Stimulated activated CD4-positive, alpha-beta T cell treated with anti-CD3 and anti-CD28 coated beads, Interleukin-4, amount 100 ng/mL, for 24 hours (primary cell): ENCODE measurements at regions not wholly inside any gene's neighbourhood (a gene's known extent, or its start where the extent isn't known, plus 50 kb on each side); places are given as distances from the start of the nearest gene placed in this dataset.

ENCODE experiments used
- DNase-seq: peaks from one replicate; pipeline ENCODE4 v3.0.0-alpha.2; 2020

DNA sequence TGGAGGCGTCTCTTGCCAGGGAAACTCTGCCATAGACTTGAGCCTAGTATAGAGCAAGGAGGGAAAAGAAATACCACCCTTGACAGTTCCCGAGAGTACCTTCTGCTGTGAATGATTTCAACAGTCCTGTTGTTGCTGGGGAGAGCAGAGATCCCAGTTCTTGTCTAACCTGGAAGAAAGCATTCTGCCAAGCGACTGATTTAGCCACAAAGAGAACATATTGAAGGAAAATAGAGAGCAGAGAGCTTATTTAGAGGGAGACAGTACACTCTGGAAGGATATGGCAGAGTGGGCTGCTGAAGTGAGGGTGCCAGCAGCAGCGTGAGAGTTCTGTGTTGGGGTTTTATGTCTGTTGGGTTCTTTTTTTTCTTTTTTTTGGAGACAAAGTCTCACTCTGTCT, 966.9 kb upstream of the TMEM132C start:
- DNase-seq: no peak

DNA sequence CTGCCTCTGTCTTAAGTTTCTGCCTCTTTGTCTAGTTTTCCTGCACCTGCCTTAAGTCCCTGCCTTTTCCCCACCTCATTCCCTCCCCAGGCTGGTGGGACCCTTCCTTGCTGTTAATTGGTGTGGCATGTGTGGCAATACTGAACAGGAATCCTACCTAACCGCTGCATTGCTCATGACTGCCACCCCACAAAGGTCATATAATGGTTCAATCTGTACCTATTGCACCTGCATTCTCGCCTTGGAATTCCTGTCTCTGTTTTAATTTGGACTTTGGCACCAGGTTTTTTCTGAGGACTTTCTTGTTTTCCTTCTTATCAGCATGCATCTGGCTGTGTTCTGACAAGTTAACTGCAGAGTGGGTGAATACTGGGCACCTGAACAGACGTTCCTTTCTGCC, 966.2 kb upstream of the TMEM132C start:
- DNase-seq: no peak

DNA sequence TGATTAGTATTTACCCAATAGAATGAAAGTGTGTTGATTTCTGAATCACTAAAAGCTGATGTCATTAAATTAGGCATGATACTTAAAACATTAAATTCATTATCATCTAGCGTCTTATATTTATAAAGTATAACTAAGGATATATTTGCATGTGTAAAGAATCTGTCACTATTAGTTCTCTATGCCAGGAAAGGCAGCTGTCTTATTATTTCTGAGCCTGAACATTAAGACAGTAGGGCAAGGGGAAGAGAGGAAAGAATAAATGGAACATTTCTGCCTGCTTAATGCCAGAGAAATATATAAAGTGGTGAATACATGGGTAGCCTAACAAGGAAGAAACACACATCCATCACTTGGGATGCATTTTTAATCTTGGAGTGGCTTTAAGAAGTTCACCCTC, 965.1 kb upstream of the TMEM132C start:
- DNase-seq: no peak

GRCh38 chr12:127304751-127305725, 961.9 kb upstream of the TMEM132C start:
- no peak for DNase-seq

DNA sequence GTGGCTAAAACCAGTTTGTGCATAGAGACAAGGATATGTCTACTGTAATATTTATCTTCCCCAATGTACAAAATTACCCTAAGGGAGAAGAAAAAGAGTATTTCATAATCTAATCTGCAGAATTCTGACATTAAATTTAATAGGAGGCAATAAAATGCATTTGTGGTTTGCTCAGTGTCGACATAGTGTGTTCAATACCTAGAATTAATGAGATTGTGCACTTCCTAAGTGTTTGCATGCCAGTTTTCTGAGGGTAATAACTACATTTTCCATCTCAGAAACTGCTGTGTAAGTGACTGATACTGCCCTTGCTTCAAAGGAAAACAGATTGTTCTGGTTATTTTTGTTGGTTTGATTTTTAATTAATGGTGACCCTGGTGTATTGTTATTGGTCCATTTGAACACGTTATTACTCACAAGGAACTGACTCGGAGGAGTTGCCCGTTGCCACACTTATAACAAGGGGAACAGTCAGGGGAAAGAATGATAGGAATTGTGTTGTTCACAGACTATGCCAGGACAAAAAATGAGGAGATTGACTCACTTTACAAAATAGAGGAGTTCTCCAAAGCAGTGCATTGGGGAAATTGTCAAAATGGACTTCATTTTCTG, 960.3 kb upstream of the TMEM132C start:
- no peak for DNase-seq

DNA sequence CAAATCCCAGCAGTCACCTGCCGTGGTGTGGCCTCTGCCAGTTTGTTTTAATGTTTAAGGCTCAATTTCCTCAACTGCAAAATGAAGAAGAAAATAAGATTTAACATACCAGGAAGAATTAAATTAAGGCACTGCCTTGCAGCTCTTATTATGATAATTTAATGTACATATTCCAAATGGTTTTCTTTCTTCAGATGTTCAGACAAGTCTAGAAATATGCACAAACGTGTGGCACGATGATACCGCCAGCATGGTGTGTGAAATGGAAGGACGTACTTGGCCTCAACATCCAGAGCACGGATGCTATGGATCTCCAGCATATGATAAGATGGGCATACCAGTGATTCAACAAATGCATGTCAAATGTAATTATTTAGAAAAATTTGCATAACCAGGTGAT, 959.4 kb upstream of the TMEM132C start:
- DNase-seq: no peak

- no peak for DNase-seq
Measured at GRCh38 chr12:127308148-127308547, 958.8 kb upstream of the TMEM132C start.

DNA sequence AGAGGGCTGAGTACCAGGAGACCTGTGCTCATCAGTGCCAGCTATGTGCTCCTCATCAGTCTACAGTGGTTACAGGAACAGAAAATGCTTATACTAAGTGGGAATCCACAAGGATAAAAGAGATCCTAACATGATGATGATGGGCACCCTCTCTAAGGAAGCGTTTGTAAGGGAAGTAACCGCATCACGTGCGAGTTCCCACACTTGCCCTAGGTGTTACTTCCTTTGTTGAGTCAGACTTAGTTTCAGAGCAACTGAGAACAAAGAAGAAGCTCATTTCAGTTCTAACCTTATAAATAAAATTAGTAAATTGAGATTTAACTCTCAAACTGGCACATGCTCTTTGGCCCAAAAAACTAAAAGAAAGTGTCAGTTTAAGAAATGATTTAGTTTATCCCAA, 956.4 kb upstream of the TMEM132C start:
- DNase-seq: no peak

DNA sequence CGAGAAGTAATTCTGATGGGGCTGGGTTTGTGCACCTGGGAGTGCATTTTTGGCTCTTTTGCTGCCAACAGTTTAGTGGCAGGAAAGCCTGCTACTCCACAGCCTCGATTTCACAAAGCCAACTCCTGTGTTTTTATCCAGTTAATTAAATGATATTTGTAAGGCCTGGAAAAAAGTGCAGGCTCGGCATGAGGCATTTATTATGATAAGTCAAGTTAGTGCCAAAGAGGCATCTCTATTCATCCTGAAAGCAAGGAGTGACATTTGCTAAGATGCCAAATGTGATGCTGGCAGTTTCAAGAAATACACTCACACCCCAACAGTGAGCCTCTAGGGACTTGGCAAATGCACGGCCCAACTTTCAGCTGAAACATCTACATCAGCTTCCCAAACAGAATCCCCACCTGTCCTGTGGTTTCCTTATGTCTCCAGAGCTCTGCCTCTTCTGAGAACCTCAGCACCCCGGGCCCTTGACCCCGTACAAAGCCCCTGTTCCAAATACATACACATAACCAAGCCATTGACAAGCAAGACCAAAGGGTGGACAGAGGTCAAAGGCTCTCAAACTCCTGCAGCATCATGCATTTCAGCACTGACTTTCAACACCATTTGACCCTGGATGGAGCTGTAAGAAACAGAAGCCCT, 955.1 kb upstream of the TMEM132C start:
- DNase-seq: no peak

- DNase-seq: no peak
Measured at GRCh38 chr12:127324681-127325080, 942.3 kb upstream of the TMEM132C start.

- no peak for DNase-seq
Measured at GRCh38 chr12:127327986-127328385, 939.0 kb upstream of the TMEM132C start.

DNA sequence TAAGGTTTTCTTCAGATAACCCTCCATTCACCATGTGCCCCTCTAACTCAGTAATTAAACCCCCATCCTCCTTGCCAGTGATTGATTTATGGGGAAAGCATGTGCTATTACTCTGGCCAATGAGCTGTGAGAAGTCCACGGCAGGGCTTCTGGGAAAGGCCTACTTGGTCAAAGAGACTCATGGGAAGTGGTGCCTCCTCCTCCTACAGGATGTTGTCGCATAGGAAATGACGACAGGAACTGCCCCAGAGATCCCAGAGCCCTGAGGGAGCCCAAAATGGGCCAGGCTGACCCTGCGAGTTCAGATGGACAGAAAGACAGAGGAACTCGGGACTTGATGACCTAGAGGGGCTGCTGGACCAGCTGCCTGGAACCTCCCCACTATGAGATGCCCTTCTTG, 938.1 kb upstream of the TMEM132C start:
- DNase-seq: no peak

DNA sequence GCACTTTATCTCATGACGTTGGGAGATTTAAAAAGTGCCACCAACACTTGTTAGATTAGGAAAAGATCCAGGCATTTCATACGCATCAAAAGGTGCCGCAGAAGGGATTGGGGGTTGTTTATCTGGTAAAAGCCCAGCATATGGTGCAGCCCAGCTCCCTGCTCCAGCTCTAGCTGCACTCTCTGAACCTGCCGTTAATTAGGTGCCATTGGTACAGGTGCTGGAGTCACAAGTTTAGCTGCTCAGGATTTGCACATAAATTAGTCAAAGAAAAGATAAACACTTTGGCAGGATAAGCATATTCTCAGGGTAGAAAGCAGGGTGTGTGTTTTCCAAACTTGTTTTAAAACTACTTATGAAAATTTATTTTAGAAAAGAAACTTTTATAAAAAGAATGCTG, 932.6 kb upstream of the TMEM132C start:
- no peak for DNase-seq

DNA sequence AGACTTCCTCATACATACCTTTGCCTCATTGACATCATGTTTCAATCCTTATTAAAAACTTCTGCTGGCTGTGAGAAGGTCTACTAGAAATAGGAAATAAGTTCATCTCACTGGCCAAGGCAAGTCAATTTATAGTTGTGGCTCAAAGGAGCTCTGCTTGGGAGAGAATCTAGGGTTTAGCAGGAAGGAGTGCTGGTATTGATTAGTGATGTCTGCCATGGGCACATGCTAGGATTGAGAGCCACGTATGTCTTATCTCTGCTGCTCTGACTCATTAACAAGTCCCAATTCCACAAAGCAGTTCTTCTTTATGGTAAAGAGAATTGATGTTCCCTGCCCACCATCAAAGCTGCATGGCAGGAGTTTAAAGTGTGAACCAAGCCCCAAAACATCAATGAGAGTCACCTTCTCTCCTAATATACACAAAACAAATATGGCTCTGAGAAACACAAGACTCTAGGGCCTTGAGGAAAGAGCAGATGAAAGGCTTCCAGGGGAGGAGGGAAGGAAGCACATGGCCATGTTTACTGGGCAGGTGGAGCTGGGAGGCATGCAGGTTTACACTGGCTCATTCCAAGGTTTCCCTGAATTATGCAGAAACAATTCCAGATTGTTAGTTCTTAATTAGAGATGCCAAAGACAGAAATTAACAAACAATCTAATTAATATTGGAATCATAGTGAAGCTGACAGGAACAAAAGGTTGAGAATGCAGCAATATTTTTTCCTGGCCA, 931.9 kb upstream of the TMEM132C start:
- no peak for DNase-seq

GRCh38 chr12:127336416-127336815, 930.6 kb upstream of the TMEM132C start:
- no peak for DNase-seq

GRCh38 chr12:127339065-127339464, 927.9 kb upstream of the TMEM132C start:
- no peak for DNase-seq

DNA sequence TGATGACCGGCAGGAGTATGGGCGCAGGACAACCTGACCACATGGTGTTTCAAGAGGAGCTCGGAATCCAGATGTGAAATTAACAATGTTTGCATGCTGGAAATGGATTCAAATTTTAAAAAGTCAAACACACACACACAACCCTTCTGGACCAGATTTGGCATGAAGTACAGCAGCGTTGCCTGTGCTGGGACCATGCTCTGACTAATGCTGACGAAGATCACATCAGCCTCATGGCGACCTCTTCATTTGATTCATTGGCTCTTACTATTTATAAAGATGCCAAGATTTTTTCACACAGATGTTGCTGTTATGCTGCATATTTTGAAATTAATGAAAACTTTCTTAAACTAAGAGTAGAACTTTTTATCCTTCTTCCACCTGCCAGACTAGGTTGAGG, 926.6 kb upstream of the TMEM132C start:
- no peak for DNase-seq

DNA sequence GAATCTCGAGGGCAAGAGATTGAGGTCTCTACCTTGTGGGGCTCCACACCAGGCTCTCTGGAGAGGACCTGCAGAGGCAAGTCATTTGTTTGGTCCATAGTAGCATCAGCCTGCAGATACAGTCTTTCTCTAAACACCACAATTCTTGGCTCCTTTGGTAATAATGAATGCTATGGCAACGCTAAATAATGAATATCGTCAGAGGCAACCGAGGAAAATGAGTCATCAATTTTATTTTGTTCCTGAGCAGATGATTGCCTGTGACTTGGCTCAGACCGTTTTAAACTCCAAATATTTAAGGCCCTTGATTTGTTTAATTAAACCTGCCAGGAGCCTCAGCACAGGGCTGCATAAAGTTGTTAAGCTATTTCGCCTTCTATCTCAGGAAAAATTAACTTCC, 924.1 kb upstream of the TMEM132C start:
- no peak for DNase-seq

GRCh38 chr12:127343940-127344339, 923.0 kb upstream of the TMEM132C start:
- DNase-seq: no peak

DNA sequence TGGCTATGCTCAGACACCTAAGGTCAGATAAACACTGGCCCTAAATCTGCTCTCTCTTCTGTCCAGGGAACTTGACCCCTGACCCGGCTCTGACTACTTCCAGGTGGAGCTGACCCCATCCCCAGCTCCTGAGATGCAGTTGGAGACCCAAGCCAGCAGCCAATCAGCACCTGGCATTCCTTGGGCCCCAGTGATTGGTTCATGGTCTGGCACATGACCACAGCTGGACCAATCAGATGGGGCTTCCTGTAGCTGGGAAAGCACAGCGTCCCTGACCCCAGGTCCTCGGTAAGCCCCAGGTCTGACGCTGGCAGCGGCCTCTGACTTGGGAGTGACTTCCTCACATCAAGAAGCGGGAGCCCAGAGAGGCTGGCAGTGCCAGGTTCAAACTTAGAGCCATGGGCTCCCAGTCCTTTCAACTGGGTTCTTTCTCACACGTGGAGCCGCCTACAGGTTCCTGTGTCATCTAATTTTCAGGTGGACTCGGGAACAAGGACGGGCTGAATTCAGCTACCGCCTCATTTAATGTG, 915.4 kb upstream of the TMEM132C start:
- no peak for DNase-seq

DNA sequence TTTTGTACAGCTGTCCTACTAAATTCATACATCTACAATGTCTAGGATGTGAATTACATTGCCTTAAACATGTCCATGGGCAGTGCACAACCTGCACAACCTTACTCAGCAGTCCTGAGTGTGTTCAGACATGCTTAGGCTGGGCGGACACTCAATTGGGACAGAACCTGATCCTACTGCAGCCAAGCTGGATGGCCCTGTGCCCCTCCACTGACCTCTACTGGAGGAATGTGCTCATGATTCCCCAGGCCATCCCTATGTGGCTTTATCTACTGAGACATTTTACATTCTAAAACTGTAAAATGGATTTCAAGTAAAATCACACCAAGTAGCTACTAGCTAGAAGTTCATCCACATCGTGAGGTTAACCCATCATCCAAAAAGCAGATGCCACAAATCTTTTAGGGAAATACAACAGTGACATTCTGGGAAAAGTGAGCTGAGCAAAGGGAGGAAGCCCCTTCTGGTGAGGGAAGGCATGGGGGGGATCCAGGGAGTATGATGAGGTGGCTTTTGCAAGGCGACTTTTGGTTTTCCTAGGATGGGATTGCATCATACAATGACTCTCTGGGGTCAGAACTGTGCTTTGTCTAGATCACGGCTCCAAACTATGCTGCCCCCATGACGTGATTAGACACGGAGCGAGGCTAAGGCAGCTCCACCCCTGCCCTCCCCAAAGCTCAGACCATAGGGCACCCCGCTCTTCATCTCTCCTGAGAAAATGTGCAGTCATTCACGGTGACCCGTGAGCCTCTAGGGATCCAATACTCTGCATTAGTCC, 911.7 kb upstream of the TMEM132C start:
- DNase-seq: no peak

DNA sequence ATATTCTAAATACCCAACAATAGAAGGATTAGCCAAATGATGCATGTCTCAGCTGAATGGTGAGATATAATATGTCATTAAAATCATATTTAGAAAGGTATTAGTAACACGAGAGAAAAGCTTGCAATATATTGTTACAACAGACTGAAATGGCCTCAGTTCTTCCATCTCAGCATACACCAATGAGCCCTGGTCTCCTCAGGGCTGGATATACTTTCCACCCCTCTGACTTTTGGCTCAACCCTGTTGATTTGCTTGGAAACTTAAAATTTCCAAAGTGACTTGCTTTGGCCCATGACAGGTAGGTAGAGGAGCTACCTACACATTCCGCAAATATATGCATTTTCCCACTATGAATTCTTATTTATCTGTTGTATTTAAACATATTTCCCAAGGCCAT, 908.1 kb upstream of the TMEM132C start:
- no peak for DNase-seq
